ENCODE measurements at regions not wholly inside any gene's neighbourhood (a gene's known extent, or its start where the extent isn't known, plus 50 kb on each side); places are given as distances from the start of the nearest gene placed in this dataset.

DNA sequence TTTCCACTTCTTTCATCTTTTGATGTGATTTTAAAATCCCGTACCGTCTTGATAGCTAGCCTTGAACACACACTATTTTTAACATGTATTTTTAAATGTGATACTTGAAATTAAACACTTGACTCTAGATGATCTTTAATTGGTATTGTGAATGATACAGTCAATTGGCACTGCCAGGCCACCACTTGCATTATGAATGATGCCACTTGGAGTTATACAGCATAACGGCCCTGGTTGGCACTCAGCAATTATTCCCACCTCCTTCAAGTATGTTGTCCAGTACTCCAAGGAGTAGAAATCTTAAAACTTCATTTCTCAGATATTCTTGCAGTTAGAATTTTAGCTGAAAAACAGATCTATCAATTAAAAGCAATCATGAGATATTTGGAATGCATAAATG, 62.9 kb downstream of the TENT5A start:
- Histone ChIP-seq H3K27me3 (no peaks in the 10 kb centered on the region), H3K36me3 (no peaks in the 10 kb centered on the region), H3K27ac (no peak overlapping the region), H3K9me3 (no peaks in the 10 kb centered on the region), H3K4me3 (no peak overlapping the region), H3K4me1 (peaks cover 0 to under 1% (median 0%) of the 10 kb centered on the region in 9 donors)
- TF ChIP-seq, protein P1, sequence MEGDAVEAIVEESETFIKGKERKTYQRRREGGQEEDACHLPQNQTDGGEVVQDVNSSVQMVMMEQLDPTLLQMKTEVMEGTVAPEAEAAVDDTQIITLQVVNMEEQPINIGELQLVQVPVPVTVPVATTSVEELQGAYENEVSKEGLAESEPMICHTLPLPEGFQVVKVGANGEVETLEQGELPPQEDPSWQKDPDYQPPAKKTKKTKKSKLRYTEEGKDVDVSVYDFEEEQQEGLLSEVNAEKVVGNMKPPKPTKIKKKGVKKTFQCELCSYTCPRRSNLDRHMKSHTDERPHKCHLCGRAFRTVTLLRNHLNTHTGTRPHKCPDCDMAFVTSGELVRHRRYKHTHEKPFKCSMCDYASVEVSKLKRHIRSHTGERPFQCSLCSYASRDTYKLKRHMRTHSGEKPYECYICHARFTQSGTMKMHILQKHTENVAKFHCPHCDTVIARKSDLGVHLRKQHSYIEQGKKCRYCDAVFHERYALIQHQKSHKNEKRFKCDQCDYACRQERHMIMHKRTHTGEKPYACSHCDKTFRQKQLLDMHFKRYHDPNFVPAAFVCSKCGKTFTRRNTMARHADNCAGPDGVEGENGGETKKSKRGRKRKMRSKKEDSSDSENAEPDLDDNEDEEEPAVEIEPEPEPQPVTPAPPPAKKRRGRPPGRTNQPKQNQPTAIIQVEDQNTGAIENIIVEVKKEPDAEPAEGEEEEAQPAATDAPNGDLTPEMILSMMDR (IDR thresholded peaks at IDR 0.05): no peak
- no peak for DNase-seq
- 35 to 55% methylated on average over 3 of the region's 3 CpGs for WGBS, 2 donors
- ATAC-seq: no peak
- intact Hi-C loops (cut with DNase I): no loop called here

GRCh38 chr6:81683912-81684311, 68.6 kb downstream of the TENT5A start:
- no peak overlapping the region for H3K27ac ChIP-seq
- no peak overlapping the region for H3K4me3 ChIP-seq
- TF ChIP-seq, protein P1 (IDR thresholded peaks at IDR 0.05): no peak
- H3K9me3 ChIP-seq: peaks cover 0 to 13% (median 0%) of the 10 kb centered on the region in 11 donors
- no peak for ATAC-seq
- H3K36me3 ChIP-seq: no peaks in the 10 kb centered on the region
- intact Hi-C loops (cut with DNase I): loop anchor here in 1 of 10 donors (1.0 kb wide), 1 partner anchor 15 kb away; no protein-coding TSS in a partner anchor
- no peaks in the 10 kb centered on the region for H3K27me3 ChIP-seq
- DNase-seq: no peak
- 36 to 38% methylated on average over 5 of the region's 5 CpGs for WGBS, 2 donors
- H3K4me1 ChIP-seq: peaks cover 0 to 20% (median 9%) of the 10 kb centered on the region in 9 donors

- no peak for DNase-seq
- H3K4me1 ChIP-seq: peaks cover 0 to 20% (median 9%) of the 10 kb centered on the region in 9 donors
- intact Hi-C loops (cut with DNase I): loop anchor here in 1 of 10 donors (1.0 kb wide), 1 partner anchor 14 kb away; no protein-coding TSS in a partner anchor
- H3K4me3 ChIP-seq: no peak overlapping the region
- TF ChIP-seq, protein P1 (IDR thresholded peaks at IDR 0.05): no peak
- H3K27ac ChIP-seq: no peak overlapping the region
- H3K27me3 ChIP-seq: no peaks in the 10 kb centered on the region
- ATAC-seq: peak in 2 of 8 donors; percentile 18 to 53
- H3K9me3 ChIP-seq: peaks cover 0 to 19% (median 0%) of the 10 kb centered on the region in 11 donors
- 60 to 68% methylated on average over 5 of the region's 5 CpGs for WGBS, 2 donors
- no peaks in the 10 kb centered on the region for H3K36me3 ChIP-seq
These were observed 69.4 kb downstream of the TENT5A start for GRCh38 chr6:81682858-81683620.

GRCh38 chr6:81682235-81682795, 70.2 kb downstream of the TENT5A start:
- intact Hi-C loops (cut with DNase I): no loop called here
- Histone ChIP-seq H3K4me1 (peaks cover 0 to 20% (median 9%) of the 10 kb centered on the region in 9 donors), H3K27ac (peak overlapping the region in 6 of 10 donors; percentile 13 to 51 (median 20)), H3K36me3 (no peaks in the 10 kb centered on the region), H3K27me3 (no peaks in the 10 kb centered on the region), H3K9me3 (peaks cover 0 to 24% (median 0%) of the 10 kb centered on the region in 11 donors), H3K4me3 (no peak overlapping the region)
- no peak for DNase-seq
- peak in 7 of 8 donors; percentile 52 to 89 (median 85) for ATAC-seq
- TF ChIP-seq, protein P1 (IDR thresholded peaks at IDR 0.05): peak in 1 of 9 donors; percentile 32
